AG04449 (cell line): ENCODE measurements at regions not wholly inside any gene's neighbourhood (a gene's known extent, or its start where the extent isn't known, plus 50 kb on each side); places are given as distances from the start of the nearest gene placed in this dataset.

Experiments
- CTCF ChIA-PET: fragments of 350-600 bp; formaldehyde crosslinking; extraction: SDS; loops from one replicate; lab custom pipeline; 2021; ENCODE audit warnings: antibody characterized with exemption; lab: Yijun Ruan, JAX
- POLR2A ChIA-PET: fragments of 400-600, 350-600 bp; formaldehyde crosslinking; extraction: SDS; loops from one replicate; lab custom pipeline; 2020; ENCODE audit warnings: antibody characterized with exemption, inconsistent platforms; lab: Yijun Ruan, JAX
- DNase-seq: peaks from one replicate; pipeline ENCODE4 v3.0.0-alpha.2; 2010; ENCODE audit warnings: low read depth, low spot score
- H3K4me3 ChIP-seq: 2 replicates; pipeline ENCODE4 v1.5.1; 2011; ENCODE audit warnings: low read depth, mild to moderate bottlenecking, control low read depth, low read length
- TF ChIP-seq, protein P1 (sequence below): IDR thresholded peaks from one replicate; pipeline ENCODE4 v1.5.1; 2011; ENCODE audit warnings: mild to moderate bottlenecking, moderate library complexity, low read length, control low read depth, inconsistent platforms; ENCODE audit not compliant: insufficient read depth; ENCODE audit errors: missing control alignments

DNA sequence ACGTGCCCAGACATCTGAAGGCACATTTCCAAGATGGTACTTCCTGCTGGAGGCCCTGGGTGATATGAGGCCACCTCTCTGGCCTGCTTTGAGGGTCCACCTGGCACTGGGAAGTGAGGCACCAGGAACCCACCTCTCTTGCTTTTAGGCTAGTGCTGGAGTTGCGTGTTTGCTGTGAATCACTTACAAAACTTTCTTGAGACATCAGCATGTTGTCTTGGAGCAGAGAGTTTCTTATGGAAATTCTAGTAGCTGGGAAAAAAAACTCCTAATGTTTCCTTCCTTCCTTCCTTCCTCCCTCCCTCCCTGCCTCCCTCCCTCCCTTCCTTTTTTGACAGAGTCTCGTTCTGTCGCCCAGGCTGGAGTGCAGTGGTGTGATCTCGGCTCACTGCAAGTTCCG, 341.3 kb downstream of the MIAT start:
- ChIA-PET CTCF (no interaction called here), POLR2A (no interaction called here)
- no peak overlapping the region for H3K4me3 ChIP-seq
- TF ChIP-seq, protein P1, sequence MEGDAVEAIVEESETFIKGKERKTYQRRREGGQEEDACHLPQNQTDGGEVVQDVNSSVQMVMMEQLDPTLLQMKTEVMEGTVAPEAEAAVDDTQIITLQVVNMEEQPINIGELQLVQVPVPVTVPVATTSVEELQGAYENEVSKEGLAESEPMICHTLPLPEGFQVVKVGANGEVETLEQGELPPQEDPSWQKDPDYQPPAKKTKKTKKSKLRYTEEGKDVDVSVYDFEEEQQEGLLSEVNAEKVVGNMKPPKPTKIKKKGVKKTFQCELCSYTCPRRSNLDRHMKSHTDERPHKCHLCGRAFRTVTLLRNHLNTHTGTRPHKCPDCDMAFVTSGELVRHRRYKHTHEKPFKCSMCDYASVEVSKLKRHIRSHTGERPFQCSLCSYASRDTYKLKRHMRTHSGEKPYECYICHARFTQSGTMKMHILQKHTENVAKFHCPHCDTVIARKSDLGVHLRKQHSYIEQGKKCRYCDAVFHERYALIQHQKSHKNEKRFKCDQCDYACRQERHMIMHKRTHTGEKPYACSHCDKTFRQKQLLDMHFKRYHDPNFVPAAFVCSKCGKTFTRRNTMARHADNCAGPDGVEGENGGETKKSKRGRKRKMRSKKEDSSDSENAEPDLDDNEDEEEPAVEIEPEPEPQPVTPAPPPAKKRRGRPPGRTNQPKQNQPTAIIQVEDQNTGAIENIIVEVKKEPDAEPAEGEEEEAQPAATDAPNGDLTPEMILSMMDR, result no peak
- no peak for DNase-seq

DNA sequence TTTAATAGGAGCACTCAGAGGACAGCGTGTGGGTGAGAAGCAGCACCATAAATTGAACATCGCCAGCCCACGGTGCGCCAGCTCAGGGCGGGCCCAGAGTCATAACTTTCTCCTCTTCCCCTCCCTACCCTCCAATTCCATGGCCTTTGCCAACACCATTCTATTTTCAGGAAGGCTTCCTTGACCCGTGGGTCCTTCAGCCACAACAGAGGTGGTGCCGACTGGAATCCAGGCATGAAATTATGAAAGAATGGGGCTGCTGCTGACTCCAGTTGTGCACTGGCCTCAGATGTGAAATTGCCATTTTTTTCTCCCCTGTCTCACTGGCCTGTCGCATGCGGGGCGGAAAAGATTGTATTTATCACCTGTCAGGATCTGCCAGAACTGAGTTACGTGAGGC, 345.9 kb downstream of the MIAT start:
- CTCF ChIA-PET, result no interaction called here

DNA sequence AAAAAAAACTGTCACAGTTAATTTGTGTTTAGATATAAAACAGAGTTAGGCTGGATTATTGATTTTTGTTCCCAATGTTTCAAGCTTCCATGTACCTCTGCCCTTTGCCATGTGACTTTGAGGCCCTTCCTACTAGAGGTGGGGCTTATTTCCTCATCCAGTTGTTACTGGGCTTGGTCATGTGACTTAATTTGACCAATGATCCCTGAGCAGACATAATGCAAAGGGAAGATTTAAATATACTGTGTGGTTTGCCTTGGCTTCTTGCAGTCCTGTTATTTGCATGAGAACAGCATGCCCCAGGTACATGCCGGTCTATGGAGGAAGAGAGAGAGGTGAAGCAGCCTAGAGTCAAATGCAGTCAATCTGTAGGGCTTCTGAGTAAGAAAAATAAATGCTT, 347.0 kb downstream of the MIAT start:
- TF ChIP-seq, protein P1, result no peak
- no peak overlapping the region for H3K4me3 ChIP-seq
- CTCF ChIA-PET, result no interaction called here
- no peak for DNase-seq
- POLR2A ChIA-PET, result no interaction called here

More for the DNA sequence above, 345.9 kb downstream of the MIAT start:
- POLR2A ChIA-PET, result no interaction called here
- no peak for DNase-seq
- TF ChIP-seq, protein P1, result no peak
- H3K4me3 ChIP-seq, result no peak overlapping the region

DNA sequence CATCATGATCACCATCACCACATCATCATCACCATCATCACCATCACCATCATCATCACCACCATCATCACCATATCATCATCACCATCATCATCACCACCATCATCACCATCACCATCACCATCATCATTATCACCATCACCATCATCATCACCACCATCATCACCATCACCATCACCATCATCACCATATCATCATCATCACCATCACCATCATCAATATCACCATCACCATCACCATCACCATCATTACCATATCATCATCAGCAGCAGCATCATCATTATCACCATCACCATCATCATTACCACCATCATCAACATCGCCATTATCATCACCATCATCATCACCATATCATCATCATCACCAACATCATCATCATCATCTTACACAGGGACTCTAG, 351.1 kb downstream of the MIAT start:
- POLR2A ChIA-PET, result no interaction called here
- no peak for DNase-seq
- CTCF ChIA-PET, result no interaction called here
- TF ChIP-seq, protein P1, result no peak
- no peak overlapping the region for H3K4me3 ChIP-seq

DNA sequence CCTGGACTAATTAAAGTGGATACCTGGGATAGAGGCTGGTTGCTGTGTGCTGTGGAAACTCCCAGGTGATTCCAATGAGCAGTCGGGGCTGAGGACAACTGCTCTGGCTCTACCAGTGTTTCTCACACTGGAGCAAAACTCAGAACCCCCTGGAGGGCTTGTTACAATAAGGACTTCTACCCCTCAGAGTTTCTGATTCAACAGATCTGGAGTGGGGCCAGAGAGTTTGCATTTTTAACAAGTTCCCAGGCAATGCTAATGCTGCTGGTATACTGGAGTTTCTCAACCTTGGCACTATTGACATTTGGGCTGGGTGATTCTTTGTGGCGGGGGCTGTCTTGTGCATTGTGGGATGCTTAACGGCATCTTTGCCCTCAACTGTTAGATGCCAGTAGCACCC, 353.7 kb downstream of the MIAT start:
- POLR2A ChIA-PET, result no interaction called here
- no peak for DNase-seq
- TF ChIP-seq, protein P1, result no peak
- CTCF ChIA-PET, result no interaction called here
- no peak overlapping the region for H3K4me3 ChIP-seq

DNA sequence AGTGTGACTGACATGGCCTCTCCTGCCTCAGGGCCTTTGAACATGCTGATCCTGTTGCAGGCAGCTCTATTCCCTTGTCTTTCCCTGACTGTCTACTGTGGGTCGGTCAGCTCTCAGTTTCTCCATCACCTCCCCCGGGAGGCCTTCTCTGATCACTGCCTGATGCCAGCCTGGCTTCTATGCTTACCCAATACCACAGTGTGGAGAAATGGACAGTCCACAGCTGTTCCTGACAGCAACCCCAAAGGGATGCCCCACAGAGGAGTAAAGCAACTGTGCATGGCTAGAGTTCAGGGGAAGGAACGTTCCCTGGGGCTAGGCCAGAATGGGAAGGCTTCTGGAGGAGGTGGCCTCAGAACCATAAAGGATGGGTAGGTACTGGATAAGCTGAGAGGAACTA, 354.3 kb downstream of the MIAT start:
- CTCF ChIA-PET, result no interaction called here
- no peak for DNase-seq
- H3K4me3 ChIP-seq, result no peak overlapping the region
- TF ChIP-seq, protein P1, result no peak
- POLR2A ChIA-PET, result no interaction called here
